Progenitor cell of endocrine pancreas (in vitro differentiated cells): ENCODE measurements at regions not wholly inside any gene's neighbourhood (a gene's known extent, or its start where the extent isn't known, plus 50 kb on each side); places are given as distances from the start of the nearest gene placed in this dataset.

Source experiments
- DNase-seq: peaks from one replicate; pipeline ENCODE4 v3.0.0; 2021; ENCODE audit warnings: low spot score; ENCODE audit not compliant: unreplicated experiment
- H3K27ac Mint-ChIP-seq: 2 replicates; pipeline ENCODE4 v1.8.0; 2021; ENCODE audit warnings: mild to moderate bottlenecking, moderate library complexity, mixed read lengths
- H3K27me3 Mint-ChIP-seq: 2 replicates; pipeline ENCODE4 v1.8.0; 2021; ENCODE audit warnings: mixed read lengths
- H3K36me3 Mint-ChIP-seq: 2 replicates; pipeline ENCODE4 v1.8.0; 2022; ENCODE audit warnings: mixed read lengths; ENCODE audit not compliant: insufficient read depth
- H3K4me1 Mint-ChIP-seq: 2 replicates; pipeline ENCODE4 v1.8.0; 2021; ENCODE audit warnings: low read depth, mixed read lengths
- H3K4me3 Mint-ChIP-seq: 2 replicates; pipeline ENCODE4 v1.8.0; 2021; ENCODE audit warnings: low read depth, mild to moderate bottlenecking, moderate library complexity, mixed read lengths
- H3K9me3 Mint-ChIP-seq: 2 replicates; pipeline ENCODE4 v1.8.0; 2021; ENCODE audit warnings: low read depth, mixed read lengths
- CTCF ChIP-seq: fragments of 200-600 bp; sonication (generic); IDR thresholded peaks from one replicate; pipeline ENCODE4 v1.5.0; 2021; ENCODE audit warnings: antibody characterized with exemption, mild to moderate bottlenecking; ENCODE audit not compliant: unreplicated experiment

- peaks cover 12% of the 10 kb centered on the region for H3K9me3 Mint-ChIP-seq
- H3K27me3 Mint-ChIP-seq, result no peaks in the 10 kb centered on the region
- DNase-seq, result no peak
- H3K4me3 Mint-ChIP-seq, result no peak overlapping the region
- H3K27ac Mint-ChIP-seq, result no peak overlapping the region
- TF ChIP-seq CTCF, result no peak
- no peaks in the 10 kb centered on the region for H3K36me3 Mint-ChIP-seq
- H3K4me1 Mint-ChIP-seq, result peaks cover 3% of the 10 kb centered on the region
These were observed 558.7 kb downstream of the SPRY1 start for GRCh38 chr4:123955167-123955800.

- TF ChIP-seq CTCF, result no peak
- Mint-ChIP-seq H3K27me3 (no peaks in the 10 kb centered on the region), H3K4me1 (no peaks in the 10 kb centered on the region), H3K9me3 (peaks cover 12% of the 10 kb centered on the region), H3K4me3 (no peak overlapping the region), H3K36me3 (no peaks in the 10 kb centered on the region), H3K27ac (no peak overlapping the region)
- DNase-seq, result no peak
These were observed 559.6 kb downstream of the SPRY1 start for GRCh38 chr4:123956204-123956603.

- no peaks in the 10 kb centered on the region for H3K36me3 Mint-ChIP-seq
- H3K4me3 Mint-ChIP-seq, result no peak overlapping the region
- TF ChIP-seq CTCF, result no peak
- H3K27ac Mint-ChIP-seq, result no peak overlapping the region
- no peak for DNase-seq
- no peaks in the 10 kb centered on the region for H3K27me3 Mint-ChIP-seq
- H3K9me3 Mint-ChIP-seq, result peaks cover 4% of the 10 kb centered on the region
- no peaks in the 10 kb centered on the region for H3K4me1 Mint-ChIP-seq
These were observed 570.6 kb downstream of the SPRY1 start for GRCh38 chr4:123966990-123967769.

GRCh38 chr4:123972031-123972430 is 575.4 kb downstream of the SPRY1 start:
- Mint-ChIP-seq H3K36me3 (peaks cover 1% of the 10 kb centered on the region), H3K4me3 (no peak overlapping the region), H3K4me1 (peaks cover 11% of the 10 kb centered on the region), H3K9me3 (peaks cover 17% of the 10 kb centered on the region), H3K27ac (no peak overlapping the region), H3K27me3 (no peaks in the 10 kb centered on the region)
- no peak for TF ChIP-seq CTCF
- DNase-seq, result no peak

GRCh38 chr4:123974386-123975149 is 578.0 kb downstream of the SPRY1 start:
- Mint-ChIP-seq H3K36me3 (peaks cover 1% of the 10 kb centered on the region), H3K9me3 (peaks cover 25% of the 10 kb centered on the region), H3K4me3 (no peak overlapping the region), H3K4me1 (peaks cover 18% of the 10 kb centered on the region), H3K27me3 (no peaks in the 10 kb centered on the region), H3K27ac (no peak overlapping the region)
- no peak for DNase-seq
- TF ChIP-seq CTCF, result no peak
